H9 (cell line): ENCODE measurements at regions not wholly inside any gene's neighbourhood (a gene's known extent, or its start where the extent isn't known, plus 50 kb on each side); places are given as distances from the start of the nearest gene placed in this dataset.

ENCODE experiments used
- DNase-seq: peaks from one replicate; pipeline ENCODE4 v3.0.0-alpha.2; 2017
- H2AFZ ChIP-seq: one replicate; pipeline ENCODE4 v1.6.1; 2013; ENCODE audit warnings: mild to moderate bottlenecking, low read length, control low read depth, moderate library complexity
- H2AK5ac ChIP-seq: 2 replicates; pipeline ENCODE4 v1.6.1; 2013; ENCODE audit warnings: low read length, control low read depth, mixed read lengths; ENCODE audit not compliant: insufficient read length
- H2BK120ac ChIP-seq: one replicate; pipeline ENCODE4 v1.6.1; 2013; ENCODE audit warnings: low read depth, mild to moderate bottlenecking, low read length, control low read depth, inconsistent platforms; ENCODE audit not compliant: poor library complexity, severe bottlenecking
- H2BK12ac ChIP-seq: 2 replicates; pipeline ENCODE4 v1.6.1; 2013; ENCODE audit warnings: low read length, control low read depth, mixed read lengths, low read depth; ENCODE audit not compliant: insufficient read length
- H2BK15ac ChIP-seq: 2 replicates; pipeline ENCODE4 v1.6.1; 2013; ENCODE audit warnings: low read depth, low read length, control low read depth
- H2BK20ac ChIP-seq: one replicate; pipeline ENCODE4 v1.6.1; 2013; ENCODE audit warnings: low read depth, mild to moderate bottlenecking, low read length, control low read depth, inconsistent platforms; ENCODE audit not compliant: poor library complexity, severe bottlenecking
- H2BK5ac ChIP-seq: 2 replicates; pipeline ENCODE4 v1.6.1; 2013; ENCODE audit warnings: low read length, control low read depth, mixed read lengths; ENCODE audit not compliant: insufficient read length
- H3K14ac ChIP-seq: 2 replicates; pipeline ENCODE4 v1.6.1; 2013; ENCODE audit warnings: low read length, control low read depth; ENCODE audit not compliant: insufficient read depth
- H3K18ac ChIP-seq: 2 replicates; pipeline ENCODE4 v1.6.1; 2013; ENCODE audit warnings: low read depth, mild to moderate bottlenecking, mixed read lengths, low read length, control low read depth; ENCODE audit not compliant: insufficient read length
- H3K23ac ChIP-seq: 2 replicates; pipeline ENCODE4 v1.6.1; 2013; ENCODE audit warnings: low read length, control low read depth, mixed read lengths, low read depth; ENCODE audit not compliant: insufficient read length
- H3K23me2 ChIP-seq: 2 replicates; pipeline ENCODE4 v1.6.1; 2013; ENCODE audit warnings: low read depth, mild to moderate bottlenecking, mixed read lengths, low read length, control low read depth; ENCODE audit not compliant: insufficient read length, poor library complexity, severe bottlenecking
- H3K27ac ChIP-seq: 2 replicates; pipeline ENCODE4 v1.5.1; 2013; ENCODE audit warnings: low read length, control low read depth, mixed read lengths, low read depth; ENCODE audit not compliant: insufficient read length
- H3K27me3 ChIP-seq: 2 replicates; pipeline ENCODE4 v1.6.1; 2013; ENCODE audit warnings: low read length, control low read depth, inconsistent platforms; ENCODE audit not compliant: insufficient read depth
- H3K4ac ChIP-seq: 2 replicates; pipeline ENCODE4 v1.6.1; 2013; ENCODE audit warnings: low read depth, mild to moderate bottlenecking, control low read depth, inconsistent platforms, low read length, moderate library complexity
- H3K4me1 ChIP-seq: 2 replicates; pipeline ENCODE4 v1.6.1; 2013; ENCODE audit warnings: low read length, control low read depth, inconsistent platforms; ENCODE audit not compliant: insufficient read depth
- H3K4me2 ChIP-seq: 2 replicates; pipeline ENCODE4 v1.6.1; 2013; ENCODE audit warnings: low read length, control low read depth, mixed read lengths; ENCODE audit not compliant: insufficient read length, insufficient read depth
- H3K56ac ChIP-seq: 2 replicates; pipeline ENCODE4 v1.6.1; 2013; ENCODE audit warnings: low read depth, mild to moderate bottlenecking, mixed read lengths, low read length, control low read depth; ENCODE audit not compliant: insufficient read length
- H3K79me1 ChIP-seq: 2 replicates; pipeline ENCODE4 v1.6.1; 2013; ENCODE audit warnings: low read depth, mild to moderate bottlenecking, moderate library complexity, low read length, control low read depth, inconsistent platforms; ENCODE audit not compliant: insufficient read depth, poor library complexity, severe bottlenecking
- H3K79me2 ChIP-seq: 2 replicates; pipeline ENCODE4 v1.6.1; 2013; ENCODE audit warnings: low read length, control low read depth, inconsistent platforms; ENCODE audit not compliant: insufficient read depth
- H3K9ac ChIP-seq: 2 replicates; pipeline ENCODE4 v1.6.1; 2013; ENCODE audit warnings: low read length, control low read depth, mixed read lengths; ENCODE audit not compliant: insufficient read length; ENCODE audit errors: extremely low read depth
- H3K9me3 ChIP-seq: one replicate; pipeline ENCODE4 v1.6.1; 2013; ENCODE audit warnings: low read depth, low read length, inconsistent platforms; ENCODE audit not compliant: control insufficient read depth
- H3T11ph ChIP-seq: one replicate; pipeline ENCODE4 v1.6.1; 2013; ENCODE audit warnings: mild to moderate bottlenecking, low read length, control low read depth, inconsistent platforms
- H4K20me1 ChIP-seq: one replicate; pipeline ENCODE4 v1.6.1; 2013; ENCODE audit not compliant: control insufficient read depth, insufficient read length, insufficient read depth
- H4K5ac ChIP-seq: 2 replicates; pipeline ENCODE4 v1.6.1; 2013; ENCODE audit warnings: low read depth, mild to moderate bottlenecking, mixed read lengths, low read length, control low read depth; ENCODE audit not compliant: insufficient read length
- H4K8ac ChIP-seq: replicated peaks from 2 replicates; pipeline ENCODE4 v1.6.1; 2013; ENCODE audit warnings: low read length, control low read depth, mixed read lengths, low read depth; ENCODE audit not compliant: insufficient read length
- H4K91ac ChIP-seq: 2 replicates; pipeline ENCODE4 v1.6.1; 2013; ENCODE audit warnings: low read depth, mild to moderate bottlenecking, moderate library complexity, mixed read lengths, low read length, control low read depth; ENCODE audit not compliant: insufficient read length
- H3K27ac Mint-ChIP-seq, 3 experiments: 2 replicates in 2 of 3; 3 replicates in 1 of 3; pipeline ENCODE4 v1.8.0; 2020 to 2021; ENCODE audit warnings: mixed read lengths in 3 of 3, mild to moderate bottlenecking in 1 of 3, moderate library complexity in 1 of 3
- H3K27me3 Mint-ChIP-seq: 2 replicates; pipeline ENCODE4 v1.8.0; 2021; ENCODE audit warnings: low read depth, mild to moderate bottlenecking, moderate library complexity, mixed read lengths
- H3K36me3 Mint-ChIP-seq, 3 experiments: 2 replicates in 2 of 3; 3 replicates in 1 of 3; pipeline ENCODE4 v1.8.0; 2020 to 2021; ENCODE audit warnings: low read depth in 3 of 3, mixed read lengths in 3 of 3; ENCODE audit not compliant: insufficient read depth in 1 of 3
- H3K4me1 Mint-ChIP-seq, 2 experiments: 2 replicates each; pipeline ENCODE4 v1.8.0; 2020; ENCODE audit warnings: mixed read lengths in 2 of 2
- H3K4me3 Mint-ChIP-seq, 2 experiments: 2 replicates in 1 of 2; 3 replicates in 1 of 2; pipeline ENCODE4 v1.8.0; 2020 to 2021; ENCODE audit warnings: mild to moderate bottlenecking in 2 of 2, mixed read lengths in 2 of 2, moderate library complexity in 1 of 2
- H3K9me3 Mint-ChIP-seq, 2 experiments: 2 replicates in 1 of 2; 3 replicates in 1 of 2; pipeline ENCODE4 v1.8.0; 2020; ENCODE audit warnings: mild to moderate bottlenecking in 2 of 2, mixed read lengths in 2 of 2, moderate library complexity in 1 of 2
- WGBS: extraction: QIAGEN DNeasy Blood & Tissue Kit; methylation state at CpG from one replicate; pipeline ENCODE4 v1.1.7; 2013; ENCODE audit warnings: missing lambda C conversion rate, low lambda C conversion rate, mixed read lengths; ENCODE audit not compliant: insufficient read length; ENCODE audit errors: extremely low coverage; 5-methylcytosine and 5-hydroxymethylcytosine counted together
- TF ChIP-seq, protein P1 (sequence below): fragments of 200-600 bp; sonication (generic); conservative IDR thresholded peaks from 3 replicates; pipeline ENCODE4 v1.8.0; 2021; ENCODE audit warnings: antibody characterized with exemption, mild to moderate bottlenecking

DNA sequence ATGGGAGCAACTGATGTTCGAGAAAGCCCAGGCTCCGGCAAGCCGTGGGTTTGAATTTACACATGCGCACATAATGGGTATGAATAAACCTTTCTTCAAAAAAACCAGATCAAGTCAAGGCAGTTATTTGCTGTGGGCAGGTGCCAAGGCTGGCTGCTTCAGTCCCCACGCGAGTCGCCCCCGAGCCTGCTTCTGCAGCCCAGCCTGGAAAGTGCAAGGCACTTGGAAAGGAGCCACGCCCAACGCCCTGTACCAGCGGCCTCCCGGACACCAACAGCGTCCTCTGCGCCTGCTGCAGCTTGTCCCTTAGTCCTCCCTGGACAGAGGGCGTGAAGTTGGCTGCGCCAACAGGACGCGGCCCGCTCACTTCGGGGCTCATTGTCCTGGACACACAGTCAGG is 68.9 kb downstream of the KLF15 start:
- Histone ChIP-seq H2BK12ac (no peak overlapping the region), H3K4me1 (no peaks in the 10 kb centered on the region; the same call in 1 of the 2 replicates), H2AFZ (no peak overlapping the region), H2BK20ac (no peak overlapping the region), H3K14ac (no peak overlapping the region), H2BK15ac (no peak overlapping the region), H3K9me3 (no peaks in the 10 kb centered on the region), H4K8ac (no peak overlapping the region), H3K9ac (no peak overlapping the region), H3K4ac (no peak overlapping the region), H2AK5ac (no peak overlapping the region), H3K27me3 (no peaks in the 10 kb centered on the region; the same call in 1 of the 2 replicates), H3K23ac (no peak overlapping the region), H3K27ac (no peak overlapping the region), H2BK5ac (no peak overlapping the region), H3K79me2 (no peaks in the 10 kb centered on the region), H3T11ph (no peak overlapping the region), H2BK120ac (no peak overlapping the region), H3K56ac (no peak overlapping the region), H3K18ac (no peak overlapping the region), H3K79me1 (no peaks in the 10 kb centered on the region), H3K23me2 (peaks cover 15% of the 10 kb centered on the region), H4K91ac (no peak overlapping the region), H3K4me2 (peak overlapping the region; percentile 66), H4K5ac (no peak overlapping the region), H4K20me1 (no peaks in the 10 kb centered on the region)
- TF ChIP-seq, protein P1, sequence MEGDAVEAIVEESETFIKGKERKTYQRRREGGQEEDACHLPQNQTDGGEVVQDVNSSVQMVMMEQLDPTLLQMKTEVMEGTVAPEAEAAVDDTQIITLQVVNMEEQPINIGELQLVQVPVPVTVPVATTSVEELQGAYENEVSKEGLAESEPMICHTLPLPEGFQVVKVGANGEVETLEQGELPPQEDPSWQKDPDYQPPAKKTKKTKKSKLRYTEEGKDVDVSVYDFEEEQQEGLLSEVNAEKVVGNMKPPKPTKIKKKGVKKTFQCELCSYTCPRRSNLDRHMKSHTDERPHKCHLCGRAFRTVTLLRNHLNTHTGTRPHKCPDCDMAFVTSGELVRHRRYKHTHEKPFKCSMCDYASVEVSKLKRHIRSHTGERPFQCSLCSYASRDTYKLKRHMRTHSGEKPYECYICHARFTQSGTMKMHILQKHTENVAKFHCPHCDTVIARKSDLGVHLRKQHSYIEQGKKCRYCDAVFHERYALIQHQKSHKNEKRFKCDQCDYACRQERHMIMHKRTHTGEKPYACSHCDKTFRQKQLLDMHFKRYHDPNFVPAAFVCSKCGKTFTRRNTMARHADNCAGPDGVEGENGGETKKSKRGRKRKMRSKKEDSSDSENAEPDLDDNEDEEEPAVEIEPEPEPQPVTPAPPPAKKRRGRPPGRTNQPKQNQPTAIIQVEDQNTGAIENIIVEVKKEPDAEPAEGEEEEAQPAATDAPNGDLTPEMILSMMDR: no peak
- H3K4me1 Mint-ChIP-seq: peaks cover 42 to 48% of the 10 kb centered on the region in 2 experiments
- peak overlapping the region; percentile 63 to 76 for H3K4me3 Mint-ChIP-seq
- DNase-seq: peak; percentile 62
- WGBS: no CpG with 5 or more reads among the region's 20 CpGs
- H3K9me3 Mint-ChIP-seq: no peaks in the 10 kb centered on the region; a peak in 1 of 5 replicates
- no peak overlapping the region for H3K27ac Mint-ChIP-seq
- peaks cover 58% of the 10 kb centered on the region for H3K27me3 Mint-ChIP-seq
- peaks cover 0 to 4% (median 0%) of the 10 kb centered on the region in 3 experiments; a peak in 1 of 7 replicates for H3K36me3 Mint-ChIP-seq
